Fibroblast of pulmonary artery (primary cell): ENCODE measurements at regions not wholly inside any gene's neighbourhood (a gene's known extent, or its start where the extent isn't known, plus 50 kb on each side); places are given as distances from the start of the nearest gene placed in this dataset.

ENCODE experiments used
- DNase-seq: peaks from one replicate; pipeline ENCODE4 v3.0.0-alpha.2; 2010; ENCODE audit warnings: low read depth
- H3K4me3 ChIP-seq: replicated peaks from 2 replicates; pipeline ENCODE4 v1.5.1; 2011; ENCODE audit warnings: low read depth, mild to moderate bottlenecking, control low read depth, low read length, moderate library complexity
- CTCF ChIP-seq: IDR thresholded peaks from 2 replicates; pipeline ENCODE4 v1.5.1; 2011; ENCODE audit warnings: mild to moderate bottlenecking, control low read depth, low read length, inconsistent platforms; ENCODE audit errors: missing control alignments

- no peak for TF ChIP-seq CTCF
- DNase-seq = no peak
- no peak overlapping the region for H3K4me3 ChIP-seq
Measured at GRCh38 chr6:90758741-90759140, 171.9 kb upstream of the MAP3K7 start.

GRCh38 chr6:90753820-90754643 lies 167.2 kb upstream of the MAP3K7 start:
- TF ChIP-seq CTCF = no peak
- DNase-seq = no peak
- H3K4me3 ChIP-seq = no peak overlapping the region

- no peak for DNase-seq
- TF ChIP-seq CTCF = no peak
- no peak overlapping the region for H3K4me3 ChIP-seq
Measured at GRCh38 chr6:90739802-90740201, 152.9 kb upstream of the MAP3K7 start.

GRCh38 chr6:90739339-90739738 lies 152.5 kb upstream of the MAP3K7 start:
- no peak for TF ChIP-seq CTCF
- no peak for DNase-seq
- H3K4me3 ChIP-seq = no peak overlapping the region

- no peak for DNase-seq
- TF ChIP-seq CTCF = no peak
Measured at GRCh38 chr6:90730151-90730673, 143.3 kb upstream of the MAP3K7 start.

GRCh38 chr6:90729057-90729456 lies 142.2 kb upstream of the MAP3K7 start:
- no peak overlapping the region for H3K4me3 ChIP-seq
- no peak for DNase-seq
- TF ChIP-seq CTCF = no peak

More at GRCh38 chr6:90730151-90730673, 143.3 kb upstream of the MAP3K7 start:
- H3K4me3 ChIP-seq = no peak overlapping the region

GRCh38 chr6:90722648-90723047 lies 135.8 kb upstream of the MAP3K7 start:
- no peak for TF ChIP-seq CTCF
- no peak overlapping the region for H3K4me3 ChIP-seq
- DNase-seq = no peak
